GM23338 (cell line): ENCODE measurements at regions not wholly inside any gene's neighbourhood (a gene's known extent, or its start where the extent isn't known, plus 50 kb on each side); places are given as distances from the start of the nearest gene placed in this dataset.

Source experiments
- ATAC-seq: fragments of 200-7000 bp; cut with Tn5 transposase; 3 replicates; pipeline ENCODE4 v1.9.1; 2020
- DNase-seq: peaks from one replicate; pipeline ENCODE4 v3.0.0-alpha.2; 2015; ENCODE audit warnings: low spot score
- H2AFZ ChIP-seq: fragments of 200-600 bp; sonication (generic); 2 replicates; pipeline ENCODE4 v1.8.0; 2016; ENCODE audit warnings: antibody characterized with exemption, mild to moderate bottlenecking, moderate library complexity
- H3F3A ChIP-seq: fragments of 200-600 bp; sonication (generic); replicated peaks from 2 replicates; pipeline ENCODE4 v1.8.0; 2017; ENCODE audit warnings: antibody characterized with exemption, mixed run types, low read depth
- H3K27ac ChIP-seq: fragments of 200-600 bp; sonication (generic); 2 replicates; pipeline ENCODE4 v1.6.1; 2016; ENCODE audit warnings: low read depth
- H3K27me3 ChIP-seq: fragments of 200-600 bp; sonication (generic); 2 replicates; pipeline ENCODE4 v1.8.0; 2016; ENCODE audit warnings: mild to moderate bottlenecking, mixed run types, moderate library complexity; ENCODE audit not compliant: insufficient read depth
- H3K36me3 ChIP-seq: fragments of 200-600 bp; sonication (generic); 2 replicates; pipeline ENCODE4 v1.8.0; 2016; ENCODE audit warnings: mild to moderate bottlenecking; ENCODE audit not compliant: insufficient read depth
- H3K4me1 ChIP-seq: fragments of 200-600 bp; sonication (generic); 2 replicates; pipeline ENCODE4 v1.8.0; 2016; ENCODE audit warnings: mild to moderate bottlenecking, moderate library complexity; ENCODE audit not compliant: insufficient read depth
- H3K4me2 ChIP-seq: fragments of 200-600 bp; sonication (generic); 2 replicates; pipeline ENCODE4 v1.7.1; 2017; ENCODE audit warnings: mixed run types
- H3K4me3 ChIP-seq: fragments of 200-600 bp; sonication (generic); 2 replicates; pipeline ENCODE4 v1.6.1; 2016; ENCODE audit warnings: mixed run types
- H3K79me2 ChIP-seq: fragments of 200-600 bp; sonication (generic); replicated peaks from 2 replicates; pipeline ENCODE4 v1.8.0; 2017; ENCODE audit warnings: mild to moderate bottlenecking; ENCODE audit not compliant: insufficient read depth
- H3K9me2 ChIP-seq: fragments of 200-600 bp; sonication (generic); 2 replicates; pipeline ENCODE4 v1.8.0; 2017; ENCODE audit not compliant: insufficient read depth
- H4K20me1 ChIP-seq: fragments of 200-600 bp; sonication (generic); replicated peaks from 2 replicates; pipeline ENCODE4 v1.8.0; 2017; ENCODE audit warnings: mild to moderate bottlenecking; ENCODE audit not compliant: insufficient read depth
- H3K27ac Mint-ChIP-seq: 2 replicates; pipeline ENCODE4 v1.8.0; 2020; ENCODE audit warnings: inconsistent platforms, mild to moderate bottlenecking, moderate library complexity, mixed read lengths
- H3K27me3 Mint-ChIP-seq: 3 replicates; pipeline ENCODE4 v1.8.0; 2022; ENCODE audit warnings: low read depth, mild to moderate bottlenecking, moderate library complexity, mixed read lengths, inconsistent platforms; ENCODE audit not compliant: insufficient read depth, poor library complexity
- H3K36me3 Mint-ChIP-seq: 3 replicates; pipeline ENCODE4 v1.8.0; 2021; ENCODE audit warnings: low read depth, mild to moderate bottlenecking, inconsistent platforms, moderate library complexity, mixed read lengths
- H3K4me1 Mint-ChIP-seq: 3 replicates; pipeline ENCODE4 v1.8.0; 2020; ENCODE audit warnings: mild to moderate bottlenecking, inconsistent platforms, mixed read lengths
- H3K4me3 Mint-ChIP-seq: 3 replicates; pipeline ENCODE4 v1.8.0; 2021; ENCODE audit warnings: moderate library complexity, mild to moderate bottlenecking, inconsistent platforms, mixed read lengths
- H3K9me3 Mint-ChIP-seq: 3 replicates; pipeline ENCODE4 v1.8.0; 2020; ENCODE audit warnings: moderate library complexity, mild to moderate bottlenecking, inconsistent platforms, mixed read lengths
- CREB1 ChIP-seq: fragments of 250-450 bp; sonication (Bioruptor Pico); IDR thresholded peaks from 2 replicates; pipeline ENCODE4 v1.5.0; 2020; ENCODE audit warnings: low read depth, mild to moderate bottlenecking, moderate library complexity
- EZH2 ChIP-seq: fragments of 200-600 bp; sonication (generic); IDR thresholded peaks from one replicate; pipeline ENCODE4 v1.8.0; 2017; ENCODE audit warnings: antibody characterized with exemption, mild to moderate bottlenecking, low read depth; ENCODE audit not compliant: unreplicated experiment
- EZH2phosphoT487 ChIP-seq: fragments of 200-600 bp; sonication (generic); IDR thresholded peaks from one replicate; pipeline ENCODE4 v1.8.1; 2018; ENCODE audit warnings: antibody characterized with exemption; ENCODE audit not compliant: unreplicated experiment
- JUNB ChIP-seq: IDR thresholded peaks from one replicate; pipeline ENCODE4 v1.6.1; 2016; ENCODE audit warnings: antibody characterized with exemption; ENCODE audit not compliant: unreplicated experiment
- NANOG ChIP-seq: IDR thresholded peaks from 2 replicates; pipeline ENCODE4 v1.6.1; 2016; ENCODE audit warnings: antibody characterized with exemption, borderline replicate concordance
- STAT1 ChIP-seq: IDR thresholded peaks from one replicate; pipeline ENCODE4 v1.6.1; 2016; ENCODE audit warnings: antibody characterized with exemption; ENCODE audit not compliant: unreplicated experiment
- ZNF114 ChIP-seq: fragments of 250-450 bp; sonication (Bioruptor Pico); IDR thresholded peaks from 2 replicates; pipeline ENCODE4 v1.5.0; 2020; ENCODE audit warnings: mild to moderate bottlenecking, moderate library complexity
- ZNF331 ChIP-seq: fragments of 250-450 bp; sonication (Bioruptor Pico); IDR thresholded peaks from 2 replicates; pipeline ENCODE4 v1.5.0; 2020; ENCODE audit warnings: low read depth, mild to moderate bottlenecking, moderate library complexity
- TF ChIP-seq, protein P1 (sequence below): IDR thresholded peaks from 2 replicates; pipeline ENCODE4 v1.6.1; 2016; ENCODE audit warnings: antibody characterized with exemption
- TF ChIP-seq, protein P2 (sequence below): IDR thresholded peaks from one replicate; pipeline ENCODE4 v1.6.1; 2018; ENCODE audit warnings: antibody characterized with exemption; ENCODE audit not compliant: unreplicated experiment
- TF ChIP-seq, protein P3 (sequence below), 2 experiments: fragments of 200-600 bp in 1 of 2; sonication (generic) in 1 of 2; conservative IDR thresholded peaks; 2 replicates each; pipeline versions ENCODE4 v1.5.1 to v1.6.1; 2016 to 2017; ENCODE audit warnings: antibody characterized with exemption in 2 of 2, low read depth in 2 of 2, mild to moderate bottlenecking in 2 of 2, moderate library complexity in 1 of 2

DNA sequence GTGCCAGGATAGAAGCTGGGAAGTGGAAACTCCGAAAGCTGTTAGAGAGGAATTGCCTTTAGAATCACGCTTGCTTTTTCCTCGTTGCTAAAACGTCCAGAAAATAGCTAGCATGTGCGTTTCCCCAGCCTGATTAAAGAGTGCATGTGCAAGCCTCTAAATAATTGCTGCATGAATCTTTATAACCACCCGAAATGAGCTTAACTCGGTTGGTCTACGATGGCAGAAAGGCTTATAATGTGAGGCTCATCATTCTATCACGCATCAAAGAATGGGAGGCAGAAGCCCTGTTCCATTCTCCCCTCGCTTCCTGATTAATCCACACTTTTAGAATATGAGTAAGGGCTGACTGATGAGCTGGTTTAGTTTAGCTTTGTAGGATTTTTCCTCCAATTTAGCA is 394.6 kb upstream of the WWC1 start (continued):
- TF ChIP-seq ZNF114 (CRISPR knock-in tag) = no peak
- no peak for TF ChIP-seq JUNB
- TF ChIP-seq, protein P1, sequence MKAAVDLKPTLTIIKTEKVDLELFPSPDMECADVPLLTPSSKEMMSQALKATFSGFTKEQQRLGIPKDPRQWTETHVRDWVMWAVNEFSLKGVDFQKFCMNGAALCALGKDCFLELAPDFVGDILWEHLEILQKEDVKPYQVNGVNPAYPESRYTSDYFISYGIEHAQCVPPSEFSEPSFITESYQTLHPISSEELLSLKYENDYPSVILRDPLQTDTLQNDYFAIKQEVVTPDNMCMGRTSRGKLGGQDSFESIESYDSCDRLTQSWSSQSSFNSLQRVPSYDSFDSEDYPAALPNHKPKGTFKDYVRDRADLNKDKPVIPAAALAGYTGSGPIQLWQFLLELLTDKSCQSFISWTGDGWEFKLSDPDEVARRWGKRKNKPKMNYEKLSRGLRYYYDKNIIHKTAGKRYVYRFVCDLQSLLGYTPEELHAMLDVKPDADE = no peak
- TF ChIP-seq ZNF331 (CRISPR knock-in tag) = no peak
- TF ChIP-seq EZH2phosphoT487 = no peak
- TF ChIP-seq, protein P2, sequence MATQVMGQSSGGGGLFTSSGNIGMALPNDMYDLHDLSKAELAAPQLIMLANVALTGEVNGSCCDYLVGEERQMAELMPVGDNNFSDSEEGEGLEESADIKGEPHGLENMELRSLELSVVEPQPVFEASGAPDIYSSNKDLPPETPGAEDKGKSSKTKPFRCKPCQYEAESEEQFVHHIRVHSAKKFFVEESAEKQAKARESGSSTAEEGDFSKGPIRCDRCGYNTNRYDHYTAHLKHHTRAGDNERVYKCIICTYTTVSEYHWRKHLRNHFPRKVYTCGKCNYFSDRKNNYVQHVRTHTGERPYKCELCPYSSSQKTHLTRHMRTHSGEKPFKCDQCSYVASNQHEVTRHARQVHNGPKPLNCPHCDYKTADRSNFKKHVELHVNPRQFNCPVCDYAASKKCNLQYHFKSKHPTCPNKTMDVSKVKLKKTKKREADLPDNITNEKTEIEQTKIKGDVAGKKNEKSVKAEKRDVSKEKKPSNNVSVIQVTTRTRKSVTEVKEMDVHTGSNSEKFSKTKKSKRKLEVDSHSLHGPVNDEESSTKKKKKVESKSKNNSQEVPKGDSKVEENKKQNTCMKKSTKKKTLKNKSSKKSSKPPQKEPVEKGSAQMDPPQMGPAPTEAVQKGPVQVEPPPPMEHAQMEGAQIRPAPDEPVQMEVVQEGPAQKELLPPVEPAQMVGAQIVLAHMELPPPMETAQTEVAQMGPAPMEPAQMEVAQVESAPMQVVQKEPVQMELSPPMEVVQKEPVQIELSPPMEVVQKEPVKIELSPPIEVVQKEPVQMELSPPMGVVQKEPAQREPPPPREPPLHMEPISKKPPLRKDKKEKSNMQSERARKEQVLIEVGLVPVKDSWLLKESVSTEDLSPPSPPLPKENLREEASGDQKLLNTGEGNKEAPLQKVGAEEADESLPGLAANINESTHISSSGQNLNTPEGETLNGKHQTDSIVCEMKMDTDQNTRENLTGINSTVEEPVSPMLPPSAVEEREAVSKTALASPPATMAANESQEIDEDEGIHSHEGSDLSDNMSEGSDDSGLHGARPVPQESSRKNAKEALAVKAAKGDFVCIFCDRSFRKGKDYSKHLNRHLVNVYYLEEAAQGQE = no peak
- TF ChIP-seq, protein P3, sequence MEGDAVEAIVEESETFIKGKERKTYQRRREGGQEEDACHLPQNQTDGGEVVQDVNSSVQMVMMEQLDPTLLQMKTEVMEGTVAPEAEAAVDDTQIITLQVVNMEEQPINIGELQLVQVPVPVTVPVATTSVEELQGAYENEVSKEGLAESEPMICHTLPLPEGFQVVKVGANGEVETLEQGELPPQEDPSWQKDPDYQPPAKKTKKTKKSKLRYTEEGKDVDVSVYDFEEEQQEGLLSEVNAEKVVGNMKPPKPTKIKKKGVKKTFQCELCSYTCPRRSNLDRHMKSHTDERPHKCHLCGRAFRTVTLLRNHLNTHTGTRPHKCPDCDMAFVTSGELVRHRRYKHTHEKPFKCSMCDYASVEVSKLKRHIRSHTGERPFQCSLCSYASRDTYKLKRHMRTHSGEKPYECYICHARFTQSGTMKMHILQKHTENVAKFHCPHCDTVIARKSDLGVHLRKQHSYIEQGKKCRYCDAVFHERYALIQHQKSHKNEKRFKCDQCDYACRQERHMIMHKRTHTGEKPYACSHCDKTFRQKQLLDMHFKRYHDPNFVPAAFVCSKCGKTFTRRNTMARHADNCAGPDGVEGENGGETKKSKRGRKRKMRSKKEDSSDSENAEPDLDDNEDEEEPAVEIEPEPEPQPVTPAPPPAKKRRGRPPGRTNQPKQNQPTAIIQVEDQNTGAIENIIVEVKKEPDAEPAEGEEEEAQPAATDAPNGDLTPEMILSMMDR (conservative IDR thresholded peaks at IDR 0.05; ENCODE audit: low read depth in 2 of 2) = no peak
- no peak for TF ChIP-seq CREB1 (CRISPR knock-in tag)
- no peak for TF ChIP-seq STAT1

DNA sequence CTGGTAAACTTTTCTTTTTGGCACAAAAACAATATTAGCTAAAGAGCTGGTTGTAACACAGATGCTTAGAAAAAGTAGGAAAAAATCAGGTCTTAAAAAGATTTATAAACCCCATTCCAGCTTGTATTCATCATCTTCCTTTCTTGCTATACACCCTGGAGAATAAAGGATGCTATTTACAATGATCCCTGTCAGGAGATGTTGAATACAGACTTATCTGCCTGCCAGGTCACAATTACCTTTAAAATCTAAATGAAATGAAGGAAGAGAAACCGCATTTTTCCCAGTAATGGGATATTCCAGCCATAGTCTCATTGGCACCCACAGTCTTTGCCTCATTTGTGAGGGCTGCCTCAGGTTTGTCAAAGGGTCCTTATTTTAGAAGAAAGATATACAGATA is 394.1 kb upstream of the WWC1 start:
- Histone ChIP-seq H3K36me3 (no peaks in the 10 kb centered on the region), H3K4me2 (no peak overlapping the region), H3K4me3 (no peak overlapping the region), H3K79me2 (no peaks in the 10 kb centered on the region), H3F3A (0 out of 2 replicates have a peak, but pooled peaks cover 5% of the 10 kb centered on the region), H2AFZ (no peak overlapping the region), H3K9me2 (0 out of 2 replicates have a peak, but pooled peaks cover 2% of the 10 kb centered on the region), H4K20me1 (no peaks in the 10 kb centered on the region), H3K27ac (no peak overlapping the region), H3K27me3 (no peaks in the 10 kb centered on the region), H3K4me1 (peaks cover 27% of the 10 kb centered on the region)
- no peaks in the 10 kb centered on the region for H3K36me3 Mint-ChIP-seq
- H3K27ac Mint-ChIP-seq = no peak overlapping the region
- H3K4me3 Mint-ChIP-seq = no peak overlapping the region
- H3K27me3 Mint-ChIP-seq = peaks cover 4% of the 10 kb centered on the region
- DNase-seq (no peak), ATAC-seq (no peak)
- TF ChIP-seq EZH2 (no peak), NANOG (no peak)
- peaks cover 45% of the 10 kb centered on the region for H3K4me1 Mint-ChIP-seq
- no peaks in the 10 kb centered on the region; the same call in 2 of the 3 replicates for H3K9me3 Mint-ChIP-seq
